OCI-LY7 (cell line): ENCODE measurements at regions not wholly inside any gene's neighbourhood (a gene's known extent, or its start where the extent isn't known, plus 50 kb on each side); places are given as distances from the start of the nearest gene placed in this dataset.

Experiments used
- BruUV-seq: library from RNA; stranded (reverse); fragments of 400-500 nt; replicated peaks from 2 replicates; lab custom pipeline; 2021; lab: Mats Ljungman, UMichigan
- CTCF ChIA-PET: fragments of 300-600 bp; sonication (Branson Sonifier 250); formaldehyde crosslinking; loops from one replicate; lab custom pipeline; 2022; ENCODE audit warnings: antibody characterized with exemption; ENCODE audit not compliant: unreplicated experiment; lab: Charles Lee
- POLR2A ChIA-PET: fragments of 300-600 bp; sonication (Branson Sonifier 250); formaldehyde crosslinking; loops from one replicate; lab custom pipeline; 2022; ENCODE audit warnings: antibody characterized with exemption; lab: Charles Lee
- DNase-seq: peaks from one replicate; pipeline ENCODE4 v3.0.0-alpha.2; 2015; ENCODE audit warnings: low spot score
- H2AFZ ChIP-seq: fragments of 200-600 bp; sonication (generic), shearing (Covaris generic); 2 replicates; pipeline ENCODE4 v1.6.1; 2014; ENCODE audit warnings: mild to moderate bottlenecking, antibody characterized with exemption, low read length, moderate library complexity
- H3K27ac ChIP-seq: fragments of 200-600 bp; sonication (generic); 2 replicates; pipeline ENCODE4 v1.5.1; 2014; ENCODE audit warnings: mixed run types, low read depth, mild to moderate bottlenecking, moderate library complexity, low read length, inconsistent platforms; ENCODE audit not compliant: poor library complexity, severe bottlenecking
- H3K36me3 ChIP-seq: fragments of 200-600 bp; sonication (generic); 2 replicates; pipeline ENCODE4 v1.6.1; 2014; ENCODE audit warnings: mild to moderate bottlenecking, antibody characterized with exemption, low read length, moderate library complexity, mixed read lengths; ENCODE audit not compliant: insufficient read depth
- H3K4me1 ChIP-seq: fragments of 200-600 bp; sonication (generic); 2 replicates; pipeline ENCODE4 v1.5.1; 2014; ENCODE audit warnings: mild to moderate bottlenecking, low read length; ENCODE audit not compliant: insufficient read depth, poor library complexity, severe bottlenecking
- H3K4me2 ChIP-seq: fragments of 200-600 bp; sonication (generic); 2 replicates; pipeline ENCODE4 v1.6.1; 2014; ENCODE audit warnings: mild to moderate bottlenecking, low read length
- H3K4me3 ChIP-seq: fragments of 200-600 bp; sonication (generic); 2 replicates; pipeline ENCODE4 v1.5.1; 2014; ENCODE audit warnings: mild to moderate bottlenecking, low read depth, low read length; ENCODE audit not compliant: poor library complexity, severe bottlenecking
- H3K79me2 ChIP-seq: fragments of 200-600 bp; sonication (generic); 2 replicates; pipeline ENCODE4 v1.6.1; 2016; ENCODE audit warnings: low read depth, mild to moderate bottlenecking, low read length, moderate library complexity, mixed read lengths; ENCODE audit not compliant: insufficient read depth
- H3K9me2 ChIP-seq: fragments of 200-600 bp; sonication (generic); 2 replicates; pipeline ENCODE4 v1.6.1; 2016; ENCODE audit warnings: mild to moderate bottlenecking, low read length, mixed read lengths; ENCODE audit not compliant: insufficient read depth
- H3K9me3 ChIP-seq: fragments of 200-600 bp; sonication (generic); 2 replicates; pipeline ENCODE4 v1.6.1; 2014; ENCODE audit warnings: mild to moderate bottlenecking, mixed run types, low read length, mixed read lengths
- H4K20me1 ChIP-seq: fragments of 200-600 bp; sonication (generic); 2 replicates; pipeline ENCODE4 v1.6.1; 2014; ENCODE audit warnings: mild to moderate bottlenecking, antibody characterized with exemption, low read length, moderate library complexity, mixed read lengths; ENCODE audit not compliant: insufficient read depth
- CTCF ChIP-seq: fragments of 200-600 bp; sonication (generic); conservative IDR thresholded peaks from 2 replicates; pipeline ENCODE4 v1.5.1; 2014; ENCODE audit warnings: mild to moderate bottlenecking, antibody characterized with exemption, low read length, moderate library complexity, mixed read lengths
- EZH2phosphoT487 ChIP-seq: fragments of 200-600 bp; sonication (generic); IDR thresholded peaks from 2 replicates; pipeline ENCODE4 v1.6.1; 2018; ENCODE audit warnings: low read depth, borderline replicate concordance, mild to moderate bottlenecking, mixed run types, antibody characterized with exemption, low read length, moderate library complexity, mixed read lengths
- intact Hi-C: fragments of 100-400 bp; cut with micrococcal nuclease; formaldehyde crosslinking; loops from one replicate; pipeline ENCODE4 v1.10.0; 2022; ENCODE audit not compliant: unreplicated experiment

- Histone ChIP-seq H3K9me3 (no peaks in the 10 kb centered on the region), H3K79me2 (no peaks in the 10 kb centered on the region), H3K4me2 (no peak overlapping the region), H3K4me3 (no peak overlapping the region), H3K27ac (no peak overlapping the region), H3K9me2 (no peaks in the 10 kb centered on the region), H2AFZ (no peak overlapping the region), H4K20me1 (no peaks in the 10 kb centered on the region), H3K36me3 (no peaks in the 10 kb centered on the region), H3K4me1 (no peaks in the 10 kb centered on the region)
- TF ChIP-seq CTCF (no peak), EZH2phosphoT487 (no peak)
- intact Hi-C loops, result no loop called here
- BruUV-seq, result no TSS peak
- DNase-seq, result no peak
- ChIA-PET CTCF (no interaction called here), POLR2A (interaction anchor here (0.6 to 1.7 kb wide), 3 partner anchors 8 to 12 kb away, joined by 3 to 5 read pairs (median 4); no protein-coding TSS in a partner anchor)
Measured at GRCh38 chr16:63982110-63982509, 1139.8 kb downstream of the CDH11 start.

- Histone ChIP-seq H3K9me2 (no peaks in the 10 kb centered on the region), H3K4me3 (no peak overlapping the region), H3K4me2 (no peak overlapping the region), H3K9me3 (no peaks in the 10 kb centered on the region), H3K36me3 (no peaks in the 10 kb centered on the region), H3K27ac (no peak overlapping the region), H3K4me1 (no peaks in the 10 kb centered on the region), H3K79me2 (no peaks in the 10 kb centered on the region), H4K20me1 (no peaks in the 10 kb centered on the region), H2AFZ (no peak overlapping the region)
- TF ChIP-seq CTCF (no peak), EZH2phosphoT487 (no peak)
- intact Hi-C loops, result no loop called here
- no peak for DNase-seq
- ChIA-PET POLR2A (interaction anchor here (1.4 to 1.7 kb wide), 3 partner anchors 7 to 9 kb away, joined by 4 to 6 read pairs (median 5); no protein-coding TSS in a partner anchor), CTCF (no interaction called here)
- no TSS peak for BruUV-seq
Measured at GRCh38 chr16:63981639-63982038, 1140.2 kb downstream of the CDH11 start.

- Histone ChIP-seq H3K4me1 (no peaks in the 10 kb centered on the region), H2AFZ (no peak overlapping the region), H3K9me3 (no peaks in the 10 kb centered on the region), H3K79me2 (no peaks in the 10 kb centered on the region), H3K4me2 (no peak overlapping the region), H3K9me2 (no peaks in the 10 kb centered on the region), H4K20me1 (no peaks in the 10 kb centered on the region), H3K4me3 (no peak overlapping the region), H3K27ac (no peak overlapping the region), H3K36me3 (no peaks in the 10 kb centered on the region)
- intact Hi-C loops, result no loop called here
- ChIA-PET CTCF (no interaction called here), POLR2A (interaction anchor here (0.6 to 1.4 kb wide), 3 partner anchors 10 to 764 kb away, joined by 3 to 6 read pairs (median 4); no protein-coding TSS in a partner anchor)
- TF ChIP-seq EZH2phosphoT487 (no peak), CTCF (no peak)
- DNase-seq, result no peak
- no TSS peak for BruUV-seq
Measured at GRCh38 chr16:63980763-63981162, 1141.1 kb downstream of the CDH11 start.
